ENCODE measurements at regions not wholly inside any gene's neighbourhood (a gene's known extent, or its start where the extent isn't known, plus 50 kb on each side); places are given as distances from the start of the nearest gene placed in this dataset.

GRCh38 chr2:8170552-8171327, 511.1 kb upstream of the ID2 start:
- H3K36me3 Mint-ChIP-seq (ENCODE audit: low read depth), result peaks cover 3% of the 10 kb centered on the region
- no peak overlapping the region for H3K4me3 Mint-ChIP-seq
- peak overlapping the region; percentile 14 to 85 (median 36) for H3K27ac Mint-ChIP-seq
- H3K4me1 Mint-ChIP-seq, result peaks cover 35% of the 10 kb centered on the region
- H3K9me3 Mint-ChIP-seq, result peaks cover 12% of the 10 kb centered on the region
- no peak for TF ChIP-seq CTCF (IDR thresholded peaks at IDR 0.05; ENCODE audit: unreplicated experiment in 3 of 3)
- H3K27me3 Mint-ChIP-seq (ENCODE audit: low read depth), result peaks cover 41% of the 10 kb centered on the region

GRCh38 chr2:8171608-8172007, 510.2 kb upstream of the ID2 start:
- Mint-ChIP-seq H3K4me3 (no peak overlapping the region), H3K9me3 (peaks cover 12% of the 10 kb centered on the region), H3K36me3 (ENCODE audit: low read depth) (peaks cover 3% of the 10 kb centered on the region), H3K27me3 (ENCODE audit: low read depth) (peaks cover 41% of the 10 kb centered on the region), H3K27ac (peak overlapping the region; percentile 53 to 85 (median 84)), H3K4me1 (peaks cover 35% of the 10 kb centered on the region)
- TF ChIP-seq CTCF (IDR thresholded peaks at IDR 0.05; ENCODE audit: unreplicated experiment in 3 of 3), result no peak

- TF ChIP-seq CTCF (IDR thresholded peaks at IDR 0.05; ENCODE audit: unreplicated experiment in 3 of 3), result no peak
- Mint-ChIP-seq H3K27ac (peak overlapping the region in 1 of 3 experiments; percentile 85), H3K36me3 (ENCODE audit: low read depth) (peaks cover 3% of the 10 kb centered on the region), H3K9me3 (peaks cover 12% of the 10 kb centered on the region), H3K27me3 (ENCODE audit: low read depth) (peaks cover 41% of the 10 kb centered on the region), H3K4me3 (no peak overlapping the region), H3K4me1 (peaks cover 35% of the 10 kb centered on the region)
These were observed 509.2 kb upstream of the ID2 start for GRCh38 chr2:8172661-8173060.

- Mint-ChIP-seq H3K36me3 (ENCODE audit: low read depth) (peaks cover 3% of the 10 kb centered on the region), H3K27ac (no peak overlapping the region), H3K4me1 (peaks cover 23% of the 10 kb centered on the region), H3K9me3 (peaks cover 14% of the 10 kb centered on the region), H3K27me3 (ENCODE audit: low read depth) (peaks cover 30% of the 10 kb centered on the region), H3K4me3 (no peak overlapping the region)
- no peak for TF ChIP-seq CTCF (IDR thresholded peaks at IDR 0.05; ENCODE audit: unreplicated experiment in 3 of 3)
These were observed 507.1 kb upstream of the ID2 start for GRCh38 chr2:8174641-8175257.

GRCh38 chr2:8176887-8177286, 505.0 kb upstream of the ID2 start:
- no peak for TF ChIP-seq CTCF (IDR thresholded peaks at IDR 0.05; ENCODE audit: unreplicated experiment in 3 of 3)
- peaks cover 4% of the 10 kb centered on the region for H3K4me1 Mint-ChIP-seq
- H3K36me3 Mint-ChIP-seq (ENCODE audit: low read depth), result peaks cover 3% of the 10 kb centered on the region
- no peak overlapping the region for H3K4me3 Mint-ChIP-seq
- no peak overlapping the region for H3K27ac Mint-ChIP-seq
- H3K27me3 Mint-ChIP-seq (ENCODE audit: low read depth), result peaks cover 20% of the 10 kb centered on the region
- peaks cover 28% of the 10 kb centered on the region for H3K9me3 Mint-ChIP-seq

Data from nephron (organoid).